DOHH2 (cell line): ENCODE measurements at regions not wholly inside any gene's neighbourhood (a gene's known extent, or its start where the extent isn't known, plus 50 kb on each side); places are given as distances from the start of the nearest gene placed in this dataset.
"Not testable (repeated sequence)": the region's sequence is repeated elsewhere in the genome, so short reads cannot be mapped to it uniquely, and the experiment has no call there.

Source experiments
- H3F3A ChIP-seq: fragments of 200-600 bp; sonication (generic), shearing (Covaris generic); 2 replicates; pipeline ENCODE4 v1.6.0; 2016; ENCODE audit warnings: antibody characterized with exemption, mild to moderate bottlenecking; ENCODE audit not compliant: control insufficient read depth, insufficient read depth
- H3K27ac ChIP-seq: fragments of 200-600 bp; sonication (generic); 2 replicates; pipeline ENCODE4 v1.5.1; 2014; ENCODE audit warnings: low read depth, mild to moderate bottlenecking, low read length, moderate library complexity
- H3K27me3 ChIP-seq: fragments of 200-600 bp; sonication (generic); 2 replicates; pipeline ENCODE4 v1.6.1; 2014; ENCODE audit warnings: mild to moderate bottlenecking, low read length, mixed read lengths; ENCODE audit not compliant: control insufficient read depth
- H3K36me3 ChIP-seq: fragments of 200-600 bp; sonication (generic); 2 replicates; pipeline ENCODE4 v1.6.1; 2014; ENCODE audit warnings: mild to moderate bottlenecking, low read length, moderate library complexity, mixed read lengths; ENCODE audit not compliant: control insufficient read depth
- H3K4me1 ChIP-seq: fragments of 200-600 bp; sonication (generic); 2 replicates; pipeline ENCODE4 v1.6.1; 2014; ENCODE audit warnings: mild to moderate bottlenecking, low read length, mixed read lengths; ENCODE audit not compliant: control insufficient read depth
- H3K4me2 ChIP-seq: fragments of 200-600 bp; sonication (generic); 2 replicates; pipeline ENCODE4 v1.6.0; 2014; ENCODE audit warnings: mild to moderate bottlenecking, low read length, moderate library complexity
- H3K4me3 ChIP-seq: fragments of 200-600 bp; sonication (generic); 2 replicates; pipeline ENCODE4 v1.5.1; 2014; ENCODE audit warnings: mild to moderate bottlenecking, low read length, mixed read lengths
- H3K79me2 ChIP-seq: fragments of 200-600 bp; sonication (generic); 2 replicates; pipeline ENCODE4 v1.6.1; 2014; ENCODE audit warnings: mild to moderate bottlenecking, low read length, mixed read lengths; ENCODE audit not compliant: control insufficient read depth
- H3K9me2 ChIP-seq: fragments of 200-600 bp; sonication (generic); replicated peaks from 2 replicates; pipeline ENCODE4 v1.6.1; 2014; ENCODE audit warnings: mild to moderate bottlenecking, low read length, mixed read lengths; ENCODE audit not compliant: control insufficient read depth
- H3K9me3 ChIP-seq: fragments of 200-600 bp; sonication (generic); 2 replicates; pipeline ENCODE4 v1.6.1; 2014; ENCODE audit warnings: antibody characterized with exemption, low read length, mixed read lengths; ENCODE audit not compliant: control insufficient read depth, insufficient read depth
- H4K20me1 ChIP-seq: fragments of 200-600 bp; sonication (generic); 2 replicates; pipeline ENCODE4 v1.6.0; 2014; ENCODE audit warnings: low read depth, mild to moderate bottlenecking, antibody characterized with exemption, low read length, moderate library complexity; ENCODE audit not compliant: control insufficient read depth, insufficient read depth
- EZH2phosphoT487 ChIP-seq: fragments of 200-600 bp; sonication (generic); IDR thresholded peaks from 2 replicates; pipeline ENCODE4 v1.6.1; 2017; ENCODE audit warnings: borderline replicate concordance, mild to moderate bottlenecking, antibody characterized with exemption, low read length, moderate library complexity, mixed read lengths
- TF ChIP-seq, protein P1 (sequence below): fragments of 200-600 bp; sonication (generic); IDR thresholded peaks from one replicate; pipeline ENCODE4 v1.5.1; 2014; ENCODE audit warnings: antibody characterized with exemption, mild to moderate bottlenecking, low read depth, low read length; ENCODE audit not compliant: poor library complexity, severe bottlenecking

GRCh38 chr12:131466932-131467331 lies 244.0 kb upstream of the SFSWAP start:
- no peak overlapping the region for H3K4me2 ChIP-seq
- H3K36me3 ChIP-seq: no peaks in the 10 kb centered on the region
- H4K20me1 ChIP-seq: no peaks in the 10 kb centered on the region
- peaks cover 5% of the 10 kb centered on the region; the same call in 1 of the 2 replicates for H3K27me3 ChIP-seq
- no peak overlapping the region for H3K27ac ChIP-seq
- H3K9me2 ChIP-seq: no peaks in the 10 kb centered on the region
- no peaks in the 10 kb centered on the region for H3K4me1 ChIP-seq
- H3F3A ChIP-seq: no peaks in the 10 kb centered on the region
- H3K79me2 ChIP-seq: no peaks in the 10 kb centered on the region
- no peak overlapping the region for H3K4me3 ChIP-seq
- no peak for TF ChIP-seq EZH2phosphoT487
- TF ChIP-seq, protein P1, sequence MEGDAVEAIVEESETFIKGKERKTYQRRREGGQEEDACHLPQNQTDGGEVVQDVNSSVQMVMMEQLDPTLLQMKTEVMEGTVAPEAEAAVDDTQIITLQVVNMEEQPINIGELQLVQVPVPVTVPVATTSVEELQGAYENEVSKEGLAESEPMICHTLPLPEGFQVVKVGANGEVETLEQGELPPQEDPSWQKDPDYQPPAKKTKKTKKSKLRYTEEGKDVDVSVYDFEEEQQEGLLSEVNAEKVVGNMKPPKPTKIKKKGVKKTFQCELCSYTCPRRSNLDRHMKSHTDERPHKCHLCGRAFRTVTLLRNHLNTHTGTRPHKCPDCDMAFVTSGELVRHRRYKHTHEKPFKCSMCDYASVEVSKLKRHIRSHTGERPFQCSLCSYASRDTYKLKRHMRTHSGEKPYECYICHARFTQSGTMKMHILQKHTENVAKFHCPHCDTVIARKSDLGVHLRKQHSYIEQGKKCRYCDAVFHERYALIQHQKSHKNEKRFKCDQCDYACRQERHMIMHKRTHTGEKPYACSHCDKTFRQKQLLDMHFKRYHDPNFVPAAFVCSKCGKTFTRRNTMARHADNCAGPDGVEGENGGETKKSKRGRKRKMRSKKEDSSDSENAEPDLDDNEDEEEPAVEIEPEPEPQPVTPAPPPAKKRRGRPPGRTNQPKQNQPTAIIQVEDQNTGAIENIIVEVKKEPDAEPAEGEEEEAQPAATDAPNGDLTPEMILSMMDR: no peak
- H3K9me3 ChIP-seq: no peaks in the 10 kb centered on the region

DNA sequence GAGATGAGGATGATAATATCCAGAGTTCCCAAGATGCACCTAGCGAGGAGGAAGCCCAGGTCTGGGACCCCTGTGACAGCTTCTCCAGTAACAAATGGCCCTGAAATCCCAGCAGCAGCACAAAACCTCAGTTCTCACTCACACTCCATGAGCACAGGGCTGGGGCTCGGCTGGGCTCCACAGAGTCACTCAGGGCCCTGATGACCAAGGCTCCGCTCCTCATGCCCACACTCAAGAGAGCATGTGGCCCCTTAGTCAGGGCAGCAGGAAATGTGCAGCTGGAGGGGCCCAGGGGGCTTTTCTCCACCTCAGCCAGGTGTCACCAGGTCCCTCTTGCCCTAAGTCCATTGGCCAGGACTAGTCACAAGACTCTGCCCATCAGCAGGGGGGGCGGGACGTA lies 242.7 kb upstream of the SFSWAP start:
- TF ChIP-seq, protein P1: no peak
- TF ChIP-seq EZH2phosphoT487: no peak
- H3F3A ChIP-seq: no peaks in the 10 kb centered on the region

GRCh38 chr12:131469945-131470344 lies 240.9 kb upstream of the SFSWAP start:
- not testable (repeated sequence) for H3K4me2 ChIP-seq, H3K27ac ChIP-seq, H3K9me3 ChIP-seq, H3K27me3 ChIP-seq, H3K79me2 ChIP-seq, H3K36me3 ChIP-seq, H3K4me1 ChIP-seq, H3K4me3 ChIP-seq, H3F3A ChIP-seq, H4K20me1 ChIP-seq, H3K9me2 ChIP-seq

More for the DNA sequence above, 242.7 kb upstream of the SFSWAP start:
- Histone ChIP-seq H3K9me2 (no peaks in the 10 kb centered on the region), H3K4me2 (no peak overlapping the region), H4K20me1 (no peaks in the 10 kb centered on the region), H3K9me3 (no peaks in the 10 kb centered on the region), H3K4me1 (no peaks in the 10 kb centered on the region), H3K27me3 (no peaks in the 10 kb centered on the region; the same call in 1 of the 2 replicates), H3K36me3 (no peaks in the 10 kb centered on the region), H3K4me3 (no peak overlapping the region), H3K27ac (no peak overlapping the region), H3K79me2 (no peaks in the 10 kb centered on the region)

GRCh38 chr12:131471271-131471905 lies 239.5 kb upstream of the SFSWAP start:
- no peak overlapping the region for H3K4me3 ChIP-seq
- H3K9me2 ChIP-seq: no peaks in the 10 kb centered on the region
- H3K4me2 ChIP-seq: no peak overlapping the region
- H3F3A ChIP-seq: no peaks in the 10 kb centered on the region
- no peaks in the 10 kb centered on the region for H3K9me3 ChIP-seq
- no peaks in the 10 kb centered on the region for H3K4me1 ChIP-seq
- no peaks in the 10 kb centered on the region for H4K20me1 ChIP-seq
- H3K27ac ChIP-seq: no peak overlapping the region
- no peaks in the 10 kb centered on the region for H3K36me3 ChIP-seq
- no peaks in the 10 kb centered on the region for H3K27me3 ChIP-seq
- no peaks in the 10 kb centered on the region for H3K79me2 ChIP-seq
- no peak for TF ChIP-seq EZH2phosphoT487
- TF ChIP-seq, protein P1: no peak
